ES-I3 (cell line): ENCODE measurements at regions not wholly inside any gene's neighbourhood (a gene's known extent, or its start where the extent isn't known, plus 50 kb on each side); places are given as distances from the start of the nearest gene placed in this dataset.
"Not testable (repeated sequence)": the region's sequence is repeated elsewhere in the genome, so short reads cannot be mapped to it uniquely, and the experiment has no call there.

Experiments used
- H3K36me3 ChIP-seq: 2 replicates; pipeline ENCODE4 v1.6.1; 2013; ENCODE audit warnings: mild to moderate bottlenecking, low read length, control low read depth, moderate library complexity; ENCODE audit not compliant: insufficient read depth
- H3K4me1 ChIP-seq: 2 replicates; pipeline ENCODE4 v1.6.1; 2013; ENCODE audit warnings: mild to moderate bottlenecking, control low read depth, low read length; ENCODE audit not compliant: insufficient read depth
- H3K9ac ChIP-seq: 2 replicates; pipeline ENCODE4 v1.6.1; 2013; ENCODE audit warnings: low read depth, mild to moderate bottlenecking, low read length, moderate library complexity
- H3K9me3 ChIP-seq: 2 replicates; pipeline ENCODE4 v1.6.1; 2013; ENCODE audit warnings: mild to moderate bottlenecking, low read length, moderate library complexity; ENCODE audit not compliant: control insufficient read depth, insufficient read depth

- no peaks in the 10 kb centered on the region for H3K36me3 ChIP-seq
- peaks cover 2% of the 10 kb centered on the region; the same call in 1 of the 2 replicates for H3K9me3 ChIP-seq
- H3K4me1 ChIP-seq: peaks cover 8% of the 10 kb centered on the region; the same call in 1 of the 2 replicates
- H3K9ac ChIP-seq: no peak overlapping the region
Measured at GRCh38 chr10:6928586-6928985, 348.5 kb upstream of the PRKCQ start.

GRCh38 chr10:6926971-6927370 lies 346.9 kb upstream of the PRKCQ start:
- Histone ChIP-seq H3K36me3 (no peaks in the 10 kb centered on the region), H3K9me3 (peaks cover 2% of the 10 kb centered on the region; the same call in 1 of the 2 replicates), H3K4me1 (peaks cover 8% of the 10 kb centered on the region; the same call in 1 of the 2 replicates), H3K9ac (no peak overlapping the region)

- peaks cover 2% of the 10 kb centered on the region; the same call in 1 of the 2 replicates for H3K9me3 ChIP-seq
- peaks cover 8% of the 10 kb centered on the region; the same call in 1 of the 2 replicates for H3K4me1 ChIP-seq
- no peaks in the 10 kb centered on the region for H3K36me3 ChIP-seq
- H3K9ac ChIP-seq: no peak overlapping the region
Measured at GRCh38 chr10:6925146-6925545, 345.1 kb upstream of the PRKCQ start.

GRCh38 chr10:6924166-6924565 lies 344.1 kb upstream of the PRKCQ start:
- H3K36me3 ChIP-seq: no peaks in the 10 kb centered on the region
- peaks cover 2% of the 10 kb centered on the region; the same call in 1 of the 2 replicates for H3K9me3 ChIP-seq
- H3K4me1 ChIP-seq: peaks cover 8% of the 10 kb centered on the region; the same call in 1 of the 2 replicates
- H3K9ac ChIP-seq: no peak overlapping the region

- H3K36me3 ChIP-seq, H3K9ac ChIP-seq, H3K9me3 ChIP-seq, H3K4me1 ChIP-seq: not testable (repeated sequence)
Measured at GRCh38 chr10:6921026-6921425, 340.9 kb upstream of the PRKCQ start.

- H3K36me3 ChIP-seq: no peaks in the 10 kb centered on the region
- no peaks in the 10 kb centered on the region for H3K9me3 ChIP-seq
- H3K9ac ChIP-seq: no peak overlapping the region
- H3K4me1 ChIP-seq: no peaks in the 10 kb centered on the region
Measured at GRCh38 chr10:6920072-6921019, 340.3 kb upstream of the PRKCQ start.

GRCh38 chr10:6919077-6919476 lies 339.0 kb upstream of the PRKCQ start:
- Histone ChIP-seq H3K9ac (no peak overlapping the region), H3K36me3 (no peaks in the 10 kb centered on the region), H3K9me3 (no peaks in the 10 kb centered on the region), H3K4me1 (no peaks in the 10 kb centered on the region)

GRCh38 chr10:6918305-6918704 lies 338.2 kb upstream of the PRKCQ start:
- Histone ChIP-seq H3K36me3 (no peaks in the 10 kb centered on the region), H3K9ac (no peak overlapping the region), H3K4me1 (no peaks in the 10 kb centered on the region), H3K9me3 (no peaks in the 10 kb centered on the region)

- H3K4me1 ChIP-seq: no peaks in the 10 kb centered on the region
- H3K36me3 ChIP-seq: no peaks in the 10 kb centered on the region
- no peaks in the 10 kb centered on the region for H3K9me3 ChIP-seq
Measured at GRCh38 chr10:6917125-6917524, 337.0 kb upstream of the PRKCQ start.

GRCh38 chr10:6916601-6917000 lies 336.5 kb upstream of the PRKCQ start:
- Histone ChIP-seq H3K9me3 (no peaks in the 10 kb centered on the region), H3K4me1 (no peaks in the 10 kb centered on the region), H3K9ac (no peak overlapping the region), H3K36me3 (no peaks in the 10 kb centered on the region)

More at GRCh38 chr10:6917125-6917524, 337.0 kb upstream of the PRKCQ start:
- H3K9ac ChIP-seq: no peak overlapping the region

- Histone ChIP-seq H3K9ac (no peak overlapping the region), H3K4me1 (no peaks in the 10 kb centered on the region), H3K9me3 (no peaks in the 10 kb centered on the region), H3K36me3 (no peaks in the 10 kb centered on the region)
Measured at GRCh38 chr10:6915307-6915706, 335.2 kb upstream of the PRKCQ start.

- no peaks in the 10 kb centered on the region for H3K36me3 ChIP-seq
- H3K9me3 ChIP-seq: no peaks in the 10 kb centered on the region; the same call in 1 of the 2 replicates
- peaks cover 4% of the 10 kb centered on the region; the same call in 1 of the 2 replicates for H3K4me1 ChIP-seq
- no peak overlapping the region for H3K9ac ChIP-seq
Measured at GRCh38 chr10:6912929-6913328, 332.9 kb upstream of the PRKCQ start.

GRCh38 chr10:6912424-6912823 lies 332.3 kb upstream of the PRKCQ start:
- H3K9me3 ChIP-seq: no peaks in the 10 kb centered on the region; the same call in 1 of the 2 replicates
- H3K36me3 ChIP-seq: no peaks in the 10 kb centered on the region
- H3K4me1 ChIP-seq: peaks cover 4% of the 10 kb centered on the region; the same call in 1 of the 2 replicates
- no peak overlapping the region for H3K9ac ChIP-seq

- no peak overlapping the region for H3K9ac ChIP-seq
- no peaks in the 10 kb centered on the region for H3K36me3 ChIP-seq
- H3K9me3 ChIP-seq: no peaks in the 10 kb centered on the region; the same call in 1 of the 2 replicates
Measured at GRCh38 chr10:6912021-6912420, 331.9 kb upstream of the PRKCQ start.

More at GRCh38 chr10:6912021-6912420, 331.9 kb upstream of the PRKCQ start:
- peaks cover 4% of the 10 kb centered on the region; the same call in 1 of the 2 replicates for H3K4me1 ChIP-seq
